GM21528 (cell line): ENCODE measurements at regions not wholly inside any gene's neighbourhood (a gene's known extent, or its start where the extent isn't known, plus 50 kb on each side); places are given as distances from the start of the nearest gene placed in this dataset.
"Not testable (repeated sequence)": the region's sequence is repeated elsewhere in the genome, so short reads cannot be mapped to it uniquely, and the experiment has no call there.

Experiments used
- ATAC-seq: cut with Tn5 transposase; IDR thresholded peaks from one replicate; pipeline ENCODE4 v1.9.1; 2021; ENCODE audit warnings: mild to moderate bottlenecking, moderate library complexity; ENCODE audit not compliant: unreplicated experiment, low FRiP score

- ATAC-seq = not testable (repeated sequence)
These were observed 50.6 kb upstream of the MYL10 start for GRCh38 chr7:101679653-101680173.

DNA sequence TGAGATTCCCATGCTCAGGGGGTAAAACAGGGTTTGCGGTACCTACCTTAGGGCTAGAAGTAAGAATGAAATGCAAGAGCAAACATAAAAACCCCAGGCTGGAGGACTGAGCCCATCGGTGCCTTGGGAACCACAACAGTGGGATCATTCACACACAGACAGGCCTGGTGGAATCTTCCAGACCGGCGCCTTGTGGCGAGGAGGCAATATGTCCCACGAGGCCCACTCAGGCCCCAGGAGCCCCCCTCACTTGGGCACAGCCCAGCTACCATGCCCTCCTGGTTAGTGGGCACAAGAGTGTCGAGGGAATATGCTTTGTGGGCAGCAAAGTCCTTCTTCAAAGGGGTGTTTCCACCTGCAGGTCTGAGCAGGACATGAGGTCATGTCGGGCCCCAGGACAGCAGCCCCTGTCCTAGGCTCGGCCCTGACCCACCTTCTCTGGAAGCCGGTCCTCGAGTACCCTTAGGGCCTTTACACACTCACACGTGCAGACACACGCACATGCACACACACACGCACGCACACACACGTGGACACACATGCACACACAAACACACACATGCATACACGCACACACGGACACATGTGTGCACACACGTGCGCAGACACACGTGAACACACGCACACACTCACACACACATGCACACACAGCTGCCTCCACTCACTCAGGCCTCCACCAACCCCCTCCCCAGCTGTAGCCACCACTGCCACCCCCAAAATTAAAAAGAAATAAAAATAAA is 51.5 kb upstream of the MYL10 start:
- no peak for ATAC-seq

GRCh38 chr7:101681170-101682007 is 52.3 kb upstream of the MYL10 start:
- no peak for ATAC-seq

- ATAC-seq = no peak
These were observed 55.9 kb upstream of the MYL10 start for GRCh38 chr7:101684983-101685330.

GRCh38 chr7:101686030-101686429 is 56.9 kb upstream of the MYL10 start:
- ATAC-seq = no peak

GRCh38 chr7:101687081-101687480 is 58.0 kb upstream of the MYL10 start:
- ATAC-seq = no peak

DNA sequence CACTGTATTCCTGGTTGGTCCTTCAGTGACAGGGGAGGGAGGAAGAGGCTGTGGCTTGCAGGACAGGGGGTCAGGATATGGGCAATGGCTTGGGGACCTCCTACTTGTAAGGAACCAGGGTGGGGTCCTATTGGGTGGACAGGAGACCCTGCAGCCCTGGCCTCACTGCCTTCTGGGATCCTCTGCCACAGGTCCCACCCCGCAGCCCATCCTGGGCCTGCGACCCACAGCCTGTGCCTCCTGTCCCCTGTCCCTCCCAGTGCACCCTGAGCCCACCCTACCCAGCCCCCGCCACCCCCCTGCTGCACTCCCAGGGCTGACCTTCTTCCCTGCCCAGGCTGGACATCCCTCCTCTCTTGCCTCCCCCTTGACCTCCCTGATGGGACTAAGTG is 58.7 kb upstream of the MYL10 start:
- no peak for ATAC-seq

DNA sequence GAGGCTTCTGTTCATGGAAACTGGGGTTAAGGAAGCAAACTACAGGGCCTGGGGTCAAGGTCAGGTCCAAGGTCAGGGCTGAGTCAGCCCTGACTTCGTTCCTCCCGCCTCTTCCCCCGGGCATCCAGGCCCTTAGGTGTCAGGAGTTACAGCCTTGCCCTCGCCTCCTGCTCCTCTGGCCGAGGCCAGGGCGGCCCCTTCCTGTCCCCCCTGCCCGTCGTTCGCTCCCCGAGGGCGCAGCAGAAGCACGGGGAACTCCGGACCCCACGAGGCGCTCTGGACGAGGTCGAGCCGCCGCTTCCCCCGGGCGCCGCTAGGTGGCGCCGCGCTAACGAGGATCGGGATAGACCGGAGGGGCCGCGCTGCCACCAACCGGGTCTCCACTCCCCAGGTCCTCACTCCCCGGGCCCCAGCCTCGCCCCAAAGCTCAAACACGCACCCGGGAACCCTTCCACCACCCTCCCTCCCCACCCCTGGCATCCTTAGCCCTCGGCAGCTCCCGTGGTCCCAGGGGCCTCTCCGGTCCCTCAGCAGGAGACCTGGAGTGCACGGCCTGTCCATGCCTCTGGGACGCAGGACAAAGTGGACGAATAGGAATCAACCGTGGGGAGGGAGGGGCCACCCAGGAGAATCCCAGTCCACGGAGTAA is 59.2 kb upstream of the MYL10 start:
- peak; percentile 55 for ATAC-seq

- no peak for ATAC-seq
These were observed 60.2 kb upstream of the MYL10 start for GRCh38 chr7:101688995-101689907.

DNA sequence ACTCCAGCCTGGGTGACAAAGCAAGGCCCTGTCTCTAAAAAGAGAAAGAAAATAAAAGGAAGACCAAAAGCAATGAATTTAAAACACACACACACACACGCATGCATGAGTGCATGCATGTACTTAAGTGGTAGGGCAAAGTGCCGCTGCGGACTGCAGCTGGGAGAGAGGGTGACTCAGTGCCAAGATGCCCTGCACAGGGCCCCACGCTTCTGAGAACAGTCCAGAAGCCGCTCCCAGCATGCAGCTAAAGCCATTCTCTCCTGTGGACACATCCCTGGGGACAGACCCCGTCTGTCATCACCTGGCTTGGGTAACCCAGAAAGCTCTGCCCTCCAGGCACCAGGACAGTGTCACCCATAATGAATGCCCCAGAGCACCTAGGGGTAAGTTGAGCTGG is 61.0 kb upstream of the MYL10 start:
- ATAC-seq = no peak

- ATAC-seq = no peak
These were observed 62.8 kb upstream of the MYL10 start for GRCh38 chr7:101691822-101692384.

GRCh38 chr7:101693498-101694091 is 64.5 kb upstream of the MYL10 start:
- ATAC-seq = no peak

GRCh38 chr7:101698964-101699363 is 69.9 kb upstream of the MYL10 start:
- no peak for ATAC-seq

DNA sequence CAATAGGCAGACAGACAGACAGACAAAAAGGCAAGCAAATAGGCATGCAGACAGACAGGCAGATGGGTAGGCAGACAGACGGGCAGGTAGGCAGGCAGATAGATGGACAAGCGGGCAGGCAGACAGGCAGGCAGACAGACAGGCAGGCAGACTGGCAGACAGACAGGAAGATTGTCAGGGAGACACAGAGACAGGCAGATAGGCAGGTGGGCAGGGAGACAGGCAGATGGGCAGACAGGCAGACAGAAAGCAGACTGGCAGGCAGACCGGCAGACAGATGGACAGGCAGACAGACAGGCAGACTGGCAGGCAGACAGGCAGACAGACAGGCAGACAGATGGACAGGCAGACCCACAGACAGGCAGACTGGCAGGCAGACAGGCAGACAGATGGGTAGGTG is 70.3 kb upstream of the MYL10 start:
- ATAC-seq = no peak

DNA sequence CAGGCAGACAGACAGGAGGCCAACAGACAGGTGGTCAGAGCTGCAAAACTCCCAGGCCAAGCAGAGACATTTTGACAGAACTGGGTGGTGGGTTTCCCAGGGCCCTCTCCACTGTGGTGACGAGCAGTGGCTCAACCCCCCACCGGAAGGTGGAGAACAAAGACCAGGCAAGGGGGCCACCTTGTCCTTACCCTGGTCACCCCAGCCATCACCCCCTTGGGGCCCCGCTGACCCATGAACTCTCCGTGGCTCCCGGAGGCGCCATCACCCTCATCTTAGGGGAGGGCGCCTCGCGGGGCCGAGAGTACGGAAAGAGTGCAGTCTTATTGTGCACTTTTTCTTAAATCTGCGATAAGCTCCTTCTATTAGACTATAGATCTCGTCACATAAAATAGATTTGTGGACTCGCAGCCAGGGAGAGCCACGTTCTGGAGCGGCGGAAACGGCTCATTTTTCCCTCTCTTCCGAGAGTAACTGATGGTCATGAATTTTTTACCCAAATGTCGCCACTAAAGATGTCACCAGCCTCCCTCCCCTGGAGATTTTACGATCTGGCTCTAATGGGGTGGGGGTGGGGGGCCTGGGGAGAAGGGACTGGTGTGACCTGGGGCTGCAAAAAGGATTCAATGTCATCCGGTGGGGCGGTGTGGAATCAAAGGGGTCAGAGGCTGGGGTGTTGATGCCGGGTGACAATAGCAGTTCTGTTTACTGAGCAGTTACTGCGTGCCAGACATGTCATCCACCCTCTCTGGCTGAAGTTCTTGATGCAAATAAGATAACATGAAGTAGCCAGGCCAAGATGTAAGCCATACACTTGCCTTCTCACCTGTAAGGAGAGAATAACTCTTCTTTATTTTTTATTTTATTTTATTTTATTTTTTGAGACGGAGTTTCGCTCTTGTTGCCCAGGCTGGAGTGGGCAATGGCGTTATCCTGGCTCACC is 71.1 kb upstream of the MYL10 start:
- ATAC-seq = no peak

DNA sequence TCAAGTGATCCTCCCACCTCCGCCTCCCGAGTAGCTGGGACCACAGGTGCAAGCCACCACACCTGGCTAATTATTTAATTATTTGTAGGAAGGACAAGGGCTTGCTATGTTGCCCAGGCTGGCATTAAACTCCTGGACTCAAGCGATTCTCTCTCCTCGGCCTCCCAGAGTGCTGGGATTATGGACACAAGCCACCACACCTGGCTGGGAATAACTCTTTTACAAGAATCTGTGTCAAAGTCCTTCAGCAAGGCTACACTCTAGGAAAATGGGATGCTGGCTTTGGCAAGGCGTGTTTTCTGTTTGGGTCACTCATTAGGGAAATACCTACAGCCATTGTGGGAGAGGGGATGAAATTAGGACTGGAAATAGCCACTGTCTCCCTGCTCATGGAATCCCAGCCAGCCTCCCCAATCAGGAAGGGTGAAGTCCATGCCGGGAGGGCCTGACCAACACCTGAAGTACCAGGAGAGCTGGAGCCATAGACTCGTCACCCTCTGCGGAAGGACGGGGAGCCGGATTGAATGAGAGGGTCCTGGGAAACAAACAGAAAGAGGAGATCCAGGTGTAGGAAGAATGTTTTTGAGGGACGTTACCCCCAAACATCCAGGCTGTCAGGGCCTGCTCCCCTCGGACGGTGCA is 72.2 kb upstream of the MYL10 start:
- ATAC-seq = no peak

DNA sequence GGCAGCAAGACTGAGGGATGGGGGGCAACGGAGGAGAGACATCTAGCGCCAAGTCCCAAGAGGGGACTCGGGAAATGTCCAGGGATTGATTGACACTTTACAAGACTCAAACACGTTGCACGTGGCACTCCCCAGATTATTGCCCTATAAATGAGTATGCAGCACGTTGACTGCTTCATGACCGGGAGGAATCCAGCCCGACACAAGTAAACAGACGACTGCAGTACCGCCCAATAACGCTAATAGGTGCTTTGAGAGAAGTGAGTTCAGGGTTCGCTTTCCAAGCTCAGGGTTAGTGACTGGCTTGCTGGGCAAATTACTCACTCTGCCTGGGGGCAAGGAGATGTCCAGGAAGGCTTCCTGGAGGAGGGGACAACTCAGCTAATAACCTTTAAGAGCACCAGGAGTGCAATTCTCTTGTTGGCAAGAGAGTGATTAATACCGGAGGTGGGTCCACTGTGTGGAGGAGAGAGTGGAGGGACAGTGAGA is 73.3 kb upstream of the MYL10 start:
- ATAC-seq = no peak

DNA sequence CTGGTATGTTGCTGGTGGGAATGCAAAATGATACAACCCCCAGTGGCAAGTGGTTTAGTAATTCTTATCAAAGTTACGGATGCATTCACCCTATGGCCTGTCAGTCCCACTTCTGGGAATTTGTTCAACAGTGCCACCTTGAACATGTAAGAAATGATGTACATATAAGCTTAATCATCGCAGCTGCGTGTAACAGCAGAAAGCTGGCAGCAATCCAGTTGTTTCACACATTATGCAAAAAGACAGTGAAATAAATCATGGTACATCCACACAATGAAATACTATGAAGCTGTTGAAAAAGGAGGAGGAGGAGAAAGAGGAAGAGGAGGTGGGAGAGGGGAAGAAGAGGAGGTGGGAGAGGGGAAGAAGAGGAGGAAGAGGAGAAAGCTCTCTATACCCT is 76.2 kb upstream of the MYL10 start:
- ATAC-seq = no peak
